Stimulated activated naive B cell treated with anti-CD40 and anti-IgM and Interleukin-4, amounts not matched to agents 10 μg/mL and 1 μg/mL and 100 μg/mL, for 72 hours (primary cell): ENCODE measurements at regions not wholly inside any gene's neighbourhood (a gene's known extent, or its start where the extent isn't known, plus 50 kb on each side); places are given as distances from the start of the nearest gene placed in this dataset.

Experiments used
- ATAC-seq, 2 donors: fragments of 150-1000 bp; cut with Tn5 transposase; replicated peaks; 2 replicates each; pipeline ENCODE4 v1.10.0; 2021; ENCODE audit warnings: moderate library complexity in 1 of 2
- DNase-seq: peaks from one replicate; pipeline ENCODE4 v3.0.0; 2021
- H3K27ac Mint-ChIP-seq: one replicate; pipeline ENCODE4 v1.8.0; 2022; ENCODE audit warnings: mild to moderate bottlenecking, mixed read lengths
- H3K27me3 Mint-ChIP-seq, 2 donors: one replicate each; pipeline ENCODE4 v1.8.0; 2022; ENCODE audit warnings: mixed read lengths in 2 of 2
- H3K36me3 Mint-ChIP-seq, 2 donors: one replicate each; pipeline ENCODE4 v1.8.0; 2022; ENCODE audit warnings: mixed read lengths in 2 of 2, mild to moderate bottlenecking in 1 of 2
- H3K4me1 Mint-ChIP-seq, 2 donors: one replicate each; pipeline ENCODE4 v1.8.0; 2022; ENCODE audit warnings: mixed read lengths in 2 of 2, mild to moderate bottlenecking in 1 of 2
- H3K4me3 Mint-ChIP-seq, 2 donors: one replicate each; pipeline ENCODE4 v1.8.0; 2022; ENCODE audit warnings: mild to moderate bottlenecking in 2 of 2, mixed read lengths in 2 of 2, moderate library complexity in 1 of 2
- H3K9me3 Mint-ChIP-seq, 2 donors: one replicate each; pipeline ENCODE4 v1.8.0; 2022; ENCODE audit warnings: mixed read lengths in 2 of 2, mild to moderate bottlenecking in 1 of 2

DNA sequence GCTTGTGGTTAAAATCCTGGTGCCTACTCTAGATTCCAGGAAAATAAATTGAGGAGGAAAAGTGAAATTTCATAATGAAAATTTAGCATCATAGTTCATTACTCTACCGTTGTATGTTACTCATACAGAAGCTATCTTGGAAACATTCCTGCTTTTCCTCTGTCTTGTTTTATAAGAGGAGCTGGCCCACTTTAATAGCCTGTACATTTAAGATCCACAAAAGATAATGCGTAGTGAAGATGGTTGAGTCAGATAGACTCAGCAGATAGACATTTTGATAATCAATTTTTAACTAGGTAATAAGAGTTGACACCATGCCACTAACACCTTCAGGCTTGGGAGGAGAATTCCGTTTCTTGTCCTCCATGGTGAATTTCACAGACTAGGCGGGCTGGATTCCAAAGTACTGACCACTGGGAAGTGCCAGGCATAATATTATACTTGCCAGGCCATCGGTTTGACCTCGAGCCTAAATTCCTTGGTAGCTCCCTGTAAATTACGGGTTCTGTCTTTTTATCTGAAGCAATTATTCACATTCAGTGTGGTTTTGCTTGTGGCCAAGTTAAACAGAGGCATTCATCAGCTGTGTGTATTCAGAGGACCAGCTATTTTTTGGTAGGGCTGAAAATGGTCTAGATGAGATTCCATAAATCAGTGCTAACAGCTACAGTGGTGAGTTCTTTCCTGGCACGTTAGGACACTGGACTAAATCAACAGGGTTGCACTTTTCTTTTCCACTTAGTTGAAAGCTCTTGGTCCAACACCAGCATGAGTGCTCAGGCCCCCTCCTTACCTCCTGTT, 111.9 kb upstream of the KAZN start:
- Mint-ChIP-seq H3K27ac (no peak overlapping the region), H3K27me3 (peaks cover 4 to 7% of the 10 kb centered on the region in 2 donors), H3K4me3 (no peak overlapping the region), H3K36me3 (no peaks in the 10 kb centered on the region), H3K4me1 (no peaks in the 10 kb centered on the region), H3K9me3 (peaks cover 0 to 2% of the 10 kb centered on the region in 2 donors)
- no peak for DNase-seq
- ATAC-seq, result no peak

DNA sequence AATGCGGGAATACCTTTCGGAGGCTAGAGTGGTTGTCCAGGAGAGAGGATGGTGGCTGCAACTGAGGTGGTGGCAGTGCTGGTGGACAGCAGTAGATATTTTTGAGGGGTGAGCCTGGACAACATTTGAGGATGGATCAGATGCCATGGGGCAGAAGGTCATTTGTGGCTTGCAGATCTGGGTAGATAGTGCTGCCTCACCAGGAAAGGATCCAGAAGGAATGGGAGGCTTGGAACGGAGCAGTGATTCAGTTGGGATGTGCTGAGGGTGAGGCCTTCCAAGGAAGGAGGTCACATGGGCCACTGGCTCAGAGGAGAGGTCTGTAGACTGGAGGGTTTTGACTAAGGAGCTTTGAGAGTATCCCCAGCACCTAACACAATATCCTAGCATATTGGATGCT, 110.8 kb upstream of the KAZN start:
- H3K4me3 Mint-ChIP-seq, result no peak overlapping the region
- DNase-seq, result no peak
- ATAC-seq, result no peak
- H3K9me3 Mint-ChIP-seq, result peaks cover 0 to 2% of the 10 kb centered on the region in 2 donors
- peaks cover 6 to 7% of the 10 kb centered on the region in 2 donors for H3K27me3 Mint-ChIP-seq
- H3K36me3 Mint-ChIP-seq, result no peaks in the 10 kb centered on the region
- no peaks in the 10 kb centered on the region for H3K4me1 Mint-ChIP-seq
- no peak overlapping the region for H3K27ac Mint-ChIP-seq

- DNase-seq, result no peak
- Mint-ChIP-seq H3K9me3 (no peaks in the 10 kb centered on the region), H3K27me3 (peaks cover 31 to 37% of the 10 kb centered on the region in 2 donors), H3K4me1 (no peaks in the 10 kb centered on the region), H3K36me3 (no peaks in the 10 kb centered on the region), H3K27ac (no peak overlapping the region), H3K4me3 (no peak overlapping the region)
- no peak for ATAC-seq
Measured at GRCh38 chr1:14494911-14495310, 103.6 kb upstream of the KAZN start.

GRCh38 chr1:14495381-14495780, 103.1 kb upstream of the KAZN start:
- H3K4me1 Mint-ChIP-seq, result no peaks in the 10 kb centered on the region
- DNase-seq, result no peak
- no peak overlapping the region for H3K4me3 Mint-ChIP-seq
- no peaks in the 10 kb centered on the region for H3K9me3 Mint-ChIP-seq
- no peaks in the 10 kb centered on the region for H3K36me3 Mint-ChIP-seq
- H3K27me3 Mint-ChIP-seq, result peaks cover 34 to 41% of the 10 kb centered on the region in 2 donors
- no peak overlapping the region for H3K27ac Mint-ChIP-seq
- ATAC-seq, result no peak

- Mint-ChIP-seq H3K9me3 (no peaks in the 10 kb centered on the region), H3K4me1 (no peaks in the 10 kb centered on the region), H3K27ac (no peak overlapping the region), H3K36me3 (no peaks in the 10 kb centered on the region), H3K27me3 (peaks cover 36 to 44% of the 10 kb centered on the region in 2 donors), H3K4me3 (no peak overlapping the region)
- no peak for DNase-seq
- ATAC-seq, result no peak
Measured at GRCh38 chr1:14495996-14496395, 102.5 kb upstream of the KAZN start.

DNA sequence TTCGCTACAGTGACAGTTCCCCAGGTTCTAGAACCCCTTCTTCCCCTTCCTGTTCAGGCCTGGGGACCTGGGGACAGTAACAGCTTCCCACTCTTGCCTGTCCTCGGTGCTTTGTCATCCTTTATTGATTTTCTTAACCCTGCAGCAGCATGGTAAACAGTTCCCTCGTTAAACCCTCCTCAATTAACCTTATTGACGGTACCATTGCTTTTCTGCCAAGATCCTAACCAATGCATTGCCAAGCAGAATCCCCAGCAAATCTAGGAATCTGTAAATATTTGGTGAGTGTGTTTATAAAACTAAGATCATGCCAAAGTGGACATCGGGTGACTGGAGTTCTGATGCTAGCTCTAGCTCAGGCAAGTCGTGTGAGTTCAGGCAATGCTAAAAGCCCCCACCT, 99.6 kb upstream of the KAZN start:
- ATAC-seq, result no peak
- Mint-ChIP-seq H3K9me3 (no peaks in the 10 kb centered on the region), H3K4me3 (no peak overlapping the region), H3K36me3 (no peaks in the 10 kb centered on the region), H3K27me3 (peaks cover 34 to 62% of the 10 kb centered on the region in 2 donors), H3K27ac (no peak overlapping the region), H3K4me1 (no peaks in the 10 kb centered on the region)
- no peak for DNase-seq

DNA sequence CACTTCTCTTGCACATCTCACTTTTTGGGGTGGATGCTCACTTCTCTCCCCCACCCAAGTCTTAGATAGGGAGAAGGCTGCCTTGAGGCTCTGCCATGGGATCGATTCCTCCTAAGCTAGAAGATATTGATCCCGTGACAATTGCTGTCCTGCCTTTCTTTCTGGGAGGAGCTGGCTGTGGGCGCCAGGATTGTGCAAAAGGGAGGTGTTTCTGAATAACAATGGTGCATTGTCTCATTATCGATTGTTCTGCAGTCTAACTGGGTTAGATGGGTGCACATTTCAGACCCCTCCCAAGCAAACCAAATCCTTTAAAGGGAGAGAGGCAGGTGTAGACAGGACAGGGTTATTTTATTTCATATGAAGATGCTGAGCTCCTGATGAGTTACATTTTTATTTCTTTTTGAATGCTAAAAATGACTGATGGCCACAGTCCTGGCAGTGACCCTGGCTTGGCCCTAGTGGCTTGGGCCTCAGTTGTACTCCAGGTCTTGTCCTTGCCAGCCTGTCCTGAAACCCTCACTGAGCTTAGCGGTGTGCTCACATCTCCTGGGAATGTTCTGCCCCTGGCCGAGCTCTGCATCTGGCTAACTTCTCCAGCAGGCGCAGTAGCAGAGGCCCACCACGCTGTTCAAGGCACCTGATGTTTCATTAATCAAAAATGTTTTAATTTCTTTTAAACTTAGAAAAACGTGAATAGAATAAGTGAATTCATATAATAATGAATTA, 99.0 kb upstream of the KAZN start:
- Mint-ChIP-seq H3K27ac (no peak overlapping the region), H3K36me3 (no peaks in the 10 kb centered on the region), H3K4me1 (no peaks in the 10 kb centered on the region), H3K27me3 (peaks cover 28 to 64% of the 10 kb centered on the region in 2 donors), H3K9me3 (no peaks in the 10 kb centered on the region), H3K4me3 (no peak overlapping the region)
- DNase-seq (no peak), ATAC-seq (no peak)

GRCh38 chr1:14500041-14500440, 98.4 kb upstream of the KAZN start:
- no peak for DNase-seq

DNA sequence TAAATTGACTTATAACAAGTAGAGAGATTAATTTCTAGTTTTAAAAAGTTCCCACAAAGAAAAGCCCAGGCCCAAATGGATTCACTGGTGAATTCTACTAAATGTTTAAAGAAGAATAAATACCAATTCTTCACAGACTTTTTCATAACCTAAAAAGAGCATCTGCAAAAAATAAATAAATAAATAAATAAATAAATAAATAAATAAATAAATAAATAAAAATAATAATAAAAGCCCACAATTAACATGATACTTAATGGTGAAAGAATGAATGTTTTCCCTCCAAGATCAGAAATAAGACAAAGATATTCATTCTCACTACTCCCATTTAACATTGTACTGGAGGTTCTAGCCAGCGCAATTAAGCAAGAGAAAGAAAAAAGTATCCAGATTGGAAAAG, 97.6 kb upstream of the KAZN start:
- Mint-ChIP-seq H3K27ac (no peak overlapping the region), H3K4me1 (no peaks in the 10 kb centered on the region)

More at GRCh38 chr1:14500041-14500440, 98.4 kb upstream of the KAZN start:
- Mint-ChIP-seq H3K4me3 (no peak overlapping the region), H3K9me3 (no peaks in the 10 kb centered on the region), H3K36me3 (no peaks in the 10 kb centered on the region), H3K4me1 (no peaks in the 10 kb centered on the region), H3K27me3 (peaks cover 24 to 60% of the 10 kb centered on the region in 2 donors), H3K27ac (no peak overlapping the region)
- ATAC-seq, result no peak

DNA sequence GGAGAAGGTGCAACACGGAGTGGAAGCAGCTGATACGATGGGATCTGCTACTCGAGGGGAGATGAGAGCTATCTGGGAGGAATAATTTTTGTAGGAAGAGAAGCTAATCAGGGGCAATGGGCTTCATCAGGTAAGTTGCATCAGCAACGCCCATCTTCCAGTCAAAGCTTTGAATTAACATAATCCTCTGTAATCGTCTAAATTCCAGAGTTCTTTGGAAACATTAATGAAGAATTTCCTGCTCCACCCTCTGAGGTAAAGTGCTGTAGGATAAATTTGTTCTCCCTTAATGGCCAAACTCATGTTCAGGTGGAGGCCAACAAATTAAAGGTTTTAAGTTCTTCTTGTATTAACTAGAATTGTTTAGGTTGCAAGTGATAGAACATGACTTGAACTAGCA, 94.0 kb upstream of the KAZN start:
- Mint-ChIP-seq H3K4me1 (no peaks in the 10 kb centered on the region), H3K9me3 (no peaks in the 10 kb centered on the region), H3K36me3 (no peaks in the 10 kb centered on the region), H3K27me3 (peaks cover 13 to 36% of the 10 kb centered on the region in 2 donors), H3K4me3 (no peak overlapping the region), H3K27ac (no peak overlapping the region)
- ATAC-seq, result no peak
- DNase-seq, result no peak

More for the DNA sequence above, 97.6 kb upstream of the KAZN start:
- H3K9me3 Mint-ChIP-seq, result no peaks in the 10 kb centered on the region
- H3K36me3 Mint-ChIP-seq, result no peaks in the 10 kb centered on the region
- H3K27me3 Mint-ChIP-seq, result peaks cover 20 to 55% of the 10 kb centered on the region in 2 donors
- ATAC-seq (no peak), DNase-seq (no peak)
- no peak overlapping the region for H3K4me3 Mint-ChIP-seq

DNA sequence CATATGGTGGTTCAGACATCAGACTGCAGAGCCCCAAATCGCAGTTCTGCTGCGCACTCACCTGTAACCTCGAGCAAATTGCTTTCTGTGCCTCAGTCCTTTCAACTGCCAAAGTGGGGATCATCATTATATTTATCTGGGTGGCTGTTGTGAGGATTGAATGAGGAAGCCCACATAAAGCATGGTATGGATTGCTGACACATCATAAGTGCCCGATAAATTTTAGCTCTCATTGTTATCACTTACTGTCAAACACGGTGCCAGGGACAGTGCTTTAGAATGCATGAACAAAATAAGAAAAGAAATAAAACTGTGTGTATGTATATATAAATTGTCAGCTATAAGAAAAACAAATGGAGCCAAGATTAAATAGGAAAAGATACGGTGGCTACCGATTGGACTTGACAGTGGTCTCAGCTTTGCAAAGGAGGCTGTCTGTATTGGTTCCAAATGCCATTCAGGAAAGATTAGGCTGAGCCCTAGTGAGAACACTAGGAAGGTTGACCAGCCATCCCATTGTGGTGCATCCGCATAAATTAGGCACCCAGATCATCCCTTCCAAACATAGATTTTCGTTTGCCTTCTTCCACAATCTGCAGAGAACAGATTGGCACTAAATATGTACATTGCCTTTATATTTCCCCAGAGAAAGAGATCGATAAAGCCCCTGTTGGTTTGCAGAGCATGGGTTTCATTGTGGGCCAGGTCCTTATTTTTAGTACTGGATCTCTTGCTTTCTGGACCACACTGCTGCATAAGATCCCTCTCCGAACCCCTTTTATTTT, 91.8 kb upstream of the KAZN start:
- H3K9me3 Mint-ChIP-seq, result no peaks in the 10 kb centered on the region
- H3K36me3 Mint-ChIP-seq, result no peaks in the 10 kb centered on the region
- H3K27me3 Mint-ChIP-seq, result peaks cover 14 to 28% of the 10 kb centered on the region in 2 donors
- no peak overlapping the region for H3K4me3 Mint-ChIP-seq
- DNase-seq, result no peak
- no peak for ATAC-seq
- no peaks in the 10 kb centered on the region for H3K4me1 Mint-ChIP-seq
- H3K27ac Mint-ChIP-seq, result no peak overlapping the region

DNA sequence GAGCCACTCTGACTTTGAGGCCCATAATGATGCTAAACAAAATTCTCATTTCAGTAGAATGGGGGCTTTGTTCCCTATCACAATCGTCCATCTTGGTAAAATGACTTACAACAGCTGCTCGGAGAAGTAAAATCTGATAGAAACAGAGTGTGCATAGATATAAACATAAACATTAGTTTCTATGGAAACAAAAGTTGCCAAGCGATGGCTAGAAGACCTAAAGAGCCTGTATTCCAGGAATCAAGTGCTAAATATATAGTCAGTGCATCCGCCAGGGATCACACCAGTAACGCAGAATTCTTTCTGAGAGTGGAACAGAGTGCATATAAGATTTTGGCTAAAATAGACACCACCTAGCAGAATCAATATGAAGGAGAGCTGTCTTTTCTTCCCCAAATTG, 91.2 kb upstream of the KAZN start:
- no peak for ATAC-seq
- no peaks in the 10 kb centered on the region for H3K9me3 Mint-ChIP-seq
- H3K4me3 Mint-ChIP-seq, result no peak overlapping the region
- H3K36me3 Mint-ChIP-seq, result no peaks in the 10 kb centered on the region
- H3K27ac Mint-ChIP-seq, result no peak overlapping the region
- no peak for DNase-seq
- peaks cover 19 to 22% of the 10 kb centered on the region in 2 donors for H3K27me3 Mint-ChIP-seq
- no peaks in the 10 kb centered on the region for H3K4me1 Mint-ChIP-seq

DNA sequence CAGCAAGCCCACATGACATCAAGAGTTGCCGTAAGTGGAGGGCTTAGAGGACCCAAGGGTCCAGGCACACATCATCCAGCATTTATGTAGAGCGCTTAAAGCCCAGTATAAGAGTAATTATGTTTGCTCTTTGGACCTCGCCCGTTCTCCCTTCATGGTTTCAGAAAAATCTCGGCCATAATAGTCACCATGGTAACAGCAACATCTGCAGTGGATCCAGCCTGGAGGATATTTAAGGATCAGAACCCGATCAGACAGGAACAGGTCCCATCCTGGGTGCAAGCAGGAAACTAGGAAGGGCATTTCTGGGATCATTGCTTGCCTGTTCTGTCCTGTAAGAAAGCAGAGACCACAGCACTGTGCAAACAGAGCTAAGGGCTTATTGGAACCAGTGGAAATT, 89.9 kb upstream of the KAZN start:
- Mint-ChIP-seq H3K36me3 (no peaks in the 10 kb centered on the region), H3K4me1 (no peaks in the 10 kb centered on the region), H3K4me3 (no peak overlapping the region), H3K27ac (no peak overlapping the region), H3K27me3 (peaks cover 8 to 11% of the 10 kb centered on the region in 2 donors), H3K9me3 (no peaks in the 10 kb centered on the region)
- no peak for DNase-seq
- ATAC-seq, result no peak

- DNase-seq (no peak), ATAC-seq (no peak)
- Mint-ChIP-seq H3K36me3 (no peaks in the 10 kb centered on the region), H3K27ac (no peak overlapping the region), H3K9me3 (no peaks in the 10 kb centered on the region), H3K4me3 (no peak overlapping the region), H3K4me1 (no peaks in the 10 kb centered on the region), H3K27me3 (peaks cover 0 to 16% of the 10 kb centered on the region in 2 donors)
Measured at GRCh38 chr1:14511166-14511680, 87.3 kb upstream of the KAZN start.
